Type B pancreatic cell (in vitro differentiated cells): ENCODE measurements at regions not wholly inside any gene's neighbourhood (a gene's known extent, or its start where the extent isn't known, plus 50 kb on each side); places are given as distances from the start of the nearest gene placed in this dataset.

ENCODE experiments used
- DNase-seq: peaks from one replicate; pipeline ENCODE4 v3.0.0; 2021; ENCODE audit warnings: mixed read lengths; ENCODE audit not compliant: unreplicated experiment; ENCODE audit errors: extremely low spot score
- H3K27ac Mint-ChIP-seq: 2 replicates; pipeline ENCODE4 v1.8.0; 2021; ENCODE audit warnings: mild to moderate bottlenecking, mixed read lengths
- H3K27me3 Mint-ChIP-seq: 2 replicates; pipeline ENCODE4 v1.8.0; 2021; ENCODE audit warnings: mixed read lengths
- H3K36me3 Mint-ChIP-seq: 2 replicates; pipeline ENCODE4 v1.8.0; 2021; ENCODE audit warnings: mixed read lengths
- H3K4me1 Mint-ChIP-seq: one replicate; pipeline ENCODE4 v1.8.0; 2021; ENCODE audit warnings: mixed read lengths; ENCODE audit not compliant: unreplicated experiment
- H3K4me3 Mint-ChIP-seq: 2 replicates; pipeline ENCODE4 v1.8.0; 2021; ENCODE audit warnings: mild to moderate bottlenecking, mixed read lengths
- H3K9me3 Mint-ChIP-seq: 2 replicates; pipeline ENCODE4 v1.8.0; 2021; ENCODE audit warnings: mixed read lengths
- CTCF ChIP-seq: fragments of 200-600 bp; sonication (generic); conservative IDR thresholded peaks from 2 replicates; pipeline ENCODE4 v1.5.0; 2021; ENCODE audit warnings: antibody characterized with exemption, mild to moderate bottlenecking

- H3K4me3 Mint-ChIP-seq = no peak overlapping the region
Measured at GRCh38 chr14:104335611-104336010, 197.2 kb downstream of the KIF26A start.

DNA sequence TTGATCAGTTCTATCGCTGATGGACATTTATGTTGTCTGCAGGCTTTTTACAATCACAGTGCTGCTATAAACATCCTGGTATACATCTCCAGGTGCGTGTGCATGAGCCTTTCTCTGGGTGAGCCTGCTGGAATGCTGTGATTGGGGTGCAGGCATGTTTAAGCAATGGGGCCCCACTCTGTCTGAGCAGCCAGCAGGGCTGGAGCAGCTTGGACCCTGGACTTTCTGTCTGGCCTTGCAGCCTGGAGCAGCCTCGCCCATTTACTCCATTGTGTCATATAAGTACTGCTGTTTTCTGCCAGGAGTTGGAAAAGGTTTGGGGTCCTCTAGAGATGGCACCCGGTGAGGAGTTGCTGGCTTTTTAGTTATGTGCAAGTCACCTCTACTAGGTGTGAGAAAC is 199.0 kb downstream of the KIF26A start:
- peaks cover 47% of the 10 kb centered on the region for H3K27me3 Mint-ChIP-seq
- H3K4me1 Mint-ChIP-seq = peaks cover 9% of the 10 kb centered on the region
- H3K4me3 Mint-ChIP-seq = no peak overlapping the region
- H3K9me3 Mint-ChIP-seq = peaks cover 8% of the 10 kb centered on the region
- no peak overlapping the region for H3K27ac Mint-ChIP-seq
- no peaks in the 10 kb centered on the region for H3K36me3 Mint-ChIP-seq
- DNase-seq = no peak
- no peak for TF ChIP-seq CTCF

More at GRCh38 chr14:104335611-104336010, 197.2 kb downstream of the KIF26A start:
- H3K36me3 Mint-ChIP-seq = no peaks in the 10 kb centered on the region
- no peak for DNase-seq
- peaks cover 6% of the 10 kb centered on the region for H3K4me1 Mint-ChIP-seq
- H3K27ac Mint-ChIP-seq = no peak overlapping the region
- peaks cover 48% of the 10 kb centered on the region for H3K27me3 Mint-ChIP-seq
- peaks cover 15% of the 10 kb centered on the region for H3K9me3 Mint-ChIP-seq
- no peak for TF ChIP-seq CTCF

GRCh38 chr14:104339361-104339760 is 201.0 kb downstream of the KIF26A start:
- H3K36me3 Mint-ChIP-seq = no peaks in the 10 kb centered on the region
- peaks cover 49% of the 10 kb centered on the region for H3K27me3 Mint-ChIP-seq
- DNase-seq = no peak
- TF ChIP-seq CTCF = no peak
- no peak overlapping the region for H3K27ac Mint-ChIP-seq
- H3K9me3 Mint-ChIP-seq = peaks cover 8% of the 10 kb centered on the region
- peaks cover 9% of the 10 kb centered on the region for H3K4me1 Mint-ChIP-seq
- no peak overlapping the region for H3K4me3 Mint-ChIP-seq

- TF ChIP-seq CTCF = no peak
- no peak overlapping the region for H3K27ac Mint-ChIP-seq
- H3K27me3 Mint-ChIP-seq = peaks cover 54% of the 10 kb centered on the region
- H3K4me1 Mint-ChIP-seq = peaks cover 11% of the 10 kb centered on the region
- no peak overlapping the region for H3K4me3 Mint-ChIP-seq
- peaks cover 8% of the 10 kb centered on the region for H3K9me3 Mint-ChIP-seq
- DNase-seq = no peak
- H3K36me3 Mint-ChIP-seq = no peaks in the 10 kb centered on the region
Measured at GRCh38 chr14:104339829-104340228, 201.4 kb downstream of the KIF26A start.

DNA sequence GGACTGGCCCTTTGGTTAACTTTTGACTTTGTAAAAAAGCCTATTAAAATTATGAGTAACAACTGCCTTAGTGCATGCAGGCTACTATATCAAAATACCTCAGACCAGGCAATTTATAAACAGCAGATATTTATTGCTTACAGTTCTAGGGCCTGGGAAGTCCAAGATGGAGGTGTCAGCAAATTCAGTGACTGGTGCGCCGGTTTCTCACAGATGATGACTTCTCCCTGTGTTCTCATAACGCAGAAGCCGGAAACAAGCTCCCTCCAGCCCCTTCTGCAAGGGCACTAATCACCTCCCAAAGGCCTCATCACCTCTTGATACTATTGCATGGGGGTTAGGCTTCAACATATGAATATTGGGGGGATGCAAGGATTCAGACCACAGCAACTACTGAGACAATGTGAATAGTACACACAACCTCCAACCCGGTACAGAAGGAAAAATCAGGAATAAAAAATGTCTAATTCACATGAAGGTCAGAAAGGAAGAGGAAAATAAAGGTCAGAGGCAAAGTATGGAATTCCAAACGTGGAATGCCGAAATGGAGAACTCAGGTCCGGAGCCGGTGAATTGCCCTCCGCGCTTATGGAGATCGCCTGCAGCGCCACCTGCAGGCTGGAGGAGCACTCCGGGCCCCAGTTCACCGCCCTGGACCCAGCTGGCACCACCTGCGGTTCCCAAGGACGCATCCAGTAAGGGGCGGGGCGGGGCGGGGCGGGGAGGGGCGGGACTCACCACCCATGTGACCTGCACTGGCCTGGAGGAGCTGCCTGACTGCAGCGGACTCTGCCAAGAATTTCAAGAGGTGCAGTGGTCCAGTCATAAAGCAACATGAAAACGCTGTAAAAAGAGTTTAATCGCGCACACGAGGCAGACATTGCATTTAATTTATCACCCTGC is 203.4 kb downstream of the KIF26A start:
- TF ChIP-seq CTCF = peak; percentile 84
- no peak overlapping the region for H3K27ac Mint-ChIP-seq
- H3K4me3 Mint-ChIP-seq = no peak overlapping the region
- no peaks in the 10 kb centered on the region for H3K36me3 Mint-ChIP-seq
- peaks cover 56% of the 10 kb centered on the region for H3K27me3 Mint-ChIP-seq
- H3K4me1 Mint-ChIP-seq = peaks cover 11% of the 10 kb centered on the region
- peaks cover 8% of the 10 kb centered on the region for H3K9me3 Mint-ChIP-seq
- DNase-seq = peak; percentile 70
